Mesothelial cell of epicardium (in vitro differentiated cells): ENCODE measurements at regions not wholly inside any gene's neighbourhood (a gene's known extent, or its start where the extent isn't known, plus 50 kb on each side); places are given as distances from the start of the nearest gene placed in this dataset.
A peak's percentile ranks its signal among the peaks of the same experiment; 100 is the strongest.

Experiments used
- DNase-seq, 2 experiments: peaks; one replicate each; pipeline ENCODE4 v3.0.0; 2021; ENCODE audit warnings: low spot score in 2 of 2; ENCODE audit not compliant: unreplicated experiment in 2 of 2
- H3K27ac Mint-ChIP-seq: 2 replicates; pipeline ENCODE4 v1.8.0; 2021; ENCODE audit warnings: mixed read lengths
- H3K27me3 Mint-ChIP-seq: 2 replicates; pipeline ENCODE4 v1.8.0; 2021; ENCODE audit warnings: low read depth, mixed read lengths
- H3K36me3 Mint-ChIP-seq: 2 replicates; pipeline ENCODE4 v1.8.0; 2021; ENCODE audit warnings: mixed read lengths
- H3K4me1 Mint-ChIP-seq: 2 replicates; pipeline ENCODE4 v1.8.0; 2021; ENCODE audit warnings: mixed read lengths
- H3K4me3 Mint-ChIP-seq: 2 replicates; pipeline ENCODE4 v1.8.0; 2021; ENCODE audit warnings: mild to moderate bottlenecking, moderate library complexity, mixed read lengths
- H3K9me3 Mint-ChIP-seq: 2 replicates; pipeline ENCODE4 v1.8.0; 2021; ENCODE audit warnings: mixed read lengths
- CTCF ChIP-seq: fragments of 200-600 bp; sonication (generic); IDR thresholded peaks from one replicate; pipeline ENCODE4 v1.5.0; 2021; ENCODE audit warnings: antibody characterized with exemption; ENCODE audit not compliant: unreplicated experiment

- no peak for DNase-seq
- peaks cover 16% of the 10 kb centered on the region for H3K36me3 Mint-ChIP-seq
- H3K9me3 Mint-ChIP-seq, result peaks cover 35% of the 10 kb centered on the region
- H3K4me1 Mint-ChIP-seq, result peaks cover 18% of the 10 kb centered on the region
- no peak for TF ChIP-seq CTCF
- no peak overlapping the region for H3K27ac Mint-ChIP-seq
- no peak overlapping the region for H3K4me3 Mint-ChIP-seq
- H3K27me3 Mint-ChIP-seq, result no peaks in the 10 kb centered on the region
Observed at GRCh38 chr10:93152136-93152535, 78.4 kb downstream of the CYP26A1 start.

- DNase-seq, result no peak
- H3K4me3 Mint-ChIP-seq, result no peak overlapping the region
- TF ChIP-seq CTCF, result no peak
- no peaks in the 10 kb centered on the region for H3K27me3 Mint-ChIP-seq
- no peak overlapping the region for H3K27ac Mint-ChIP-seq
- H3K9me3 Mint-ChIP-seq, result peaks cover 52% of the 10 kb centered on the region
- H3K36me3 Mint-ChIP-seq, result peaks cover 17% of the 10 kb centered on the region
- peaks cover 3% of the 10 kb centered on the region for H3K4me1 Mint-ChIP-seq
Observed at GRCh38 chr10:93154531-93154930, 80.8 kb downstream of the CYP26A1 start.

- H3K36me3 Mint-ChIP-seq, result peaks cover 5% of the 10 kb centered on the region
- no peak for TF ChIP-seq CTCF
- H3K27ac Mint-ChIP-seq, result no peak overlapping the region
- no peaks in the 10 kb centered on the region for H3K4me1 Mint-ChIP-seq
- no peak overlapping the region for H3K4me3 Mint-ChIP-seq
- H3K9me3 Mint-ChIP-seq, result peaks cover 36% of the 10 kb centered on the region
- no peaks in the 10 kb centered on the region for H3K27me3 Mint-ChIP-seq
- DNase-seq, result no peak
Observed at GRCh38 chr10:93160140-93160539, 86.4 kb downstream of the CYP26A1 start.

GRCh38 chr10:93160829-93161228 lies 87.1 kb downstream of the CYP26A1 start:
- Mint-ChIP-seq H3K9me3 (peaks cover 29% of the 10 kb centered on the region), H3K27me3 (no peaks in the 10 kb centered on the region), H3K4me3 (no peak overlapping the region), H3K27ac (no peak overlapping the region), H3K4me1 (peaks cover 5% of the 10 kb centered on the region), H3K36me3 (peaks cover 2% of the 10 kb centered on the region)
- DNase-seq, result no peak
- TF ChIP-seq CTCF, result no peak

GRCh38 chr10:93165367-93165766 lies 91.7 kb downstream of the CYP26A1 start:
- Mint-ChIP-seq H3K36me3 (peaks cover 6% of the 10 kb centered on the region), H3K27me3 (no peaks in the 10 kb centered on the region), H3K4me3 (no peak overlapping the region), H3K4me1 (peaks cover 11% of the 10 kb centered on the region), H3K9me3 (peaks cover 17% of the 10 kb centered on the region), H3K27ac (peak overlapping the region; percentile 62)
- no peak for DNase-seq
- no peak for TF ChIP-seq CTCF

GRCh38 chr10:93166134-93166533 lies 92.4 kb downstream of the CYP26A1 start:
- no peak overlapping the region for H3K4me3 Mint-ChIP-seq
- H3K27ac Mint-ChIP-seq, result peak overlapping the region; percentile 62
- H3K9me3 Mint-ChIP-seq, result peaks cover 21% of the 10 kb centered on the region
- no peak for DNase-seq
- no peaks in the 10 kb centered on the region for H3K27me3 Mint-ChIP-seq
- H3K4me1 Mint-ChIP-seq, result peaks cover 11% of the 10 kb centered on the region
- no peak for TF ChIP-seq CTCF
- H3K36me3 Mint-ChIP-seq, result peaks cover 8% of the 10 kb centered on the region
